SHP77 (cell line): ENCODE measurements at regions not wholly inside any gene's neighbourhood (a gene's known extent, or its start where the extent isn't known, plus 50 kb on each side); places are given as distances from the start of the nearest gene placed in this dataset.

Experiments
- DNase-seq, 2 experiments: peaks; one replicate each; lab custom pipeline; 2025; lab: John Stamatoyannopoulos, UW

GRCh38 chr7:32179567-32179966 is 109.4 kb upstream of the PDE1C start:
- no peak for DNase-seq

- DNase-seq, result no peak
These were observed 108.6 kb upstream of the PDE1C start for GRCh38 chr7:32178677-32179366.

- no peak for DNase-seq
These were observed 107.0 kb upstream of the PDE1C start for GRCh38 chr7:32177232-32177631.

- DNase-seq, result no peak
These were observed 104.9 kb upstream of the PDE1C start for GRCh38 chr7:32175099-32175498.

- DNase-seq, result no peak
These were observed 101.0 kb upstream of the PDE1C start for GRCh38 chr7:32171248-32171647.

GRCh38 chr7:32170838-32171237 is 100.6 kb upstream of the PDE1C start:
- no peak for DNase-seq

- no peak for DNase-seq
These were observed 99.0 kb upstream of the PDE1C start for GRCh38 chr7:32169228-32169627.

- DNase-seq, result no peak
These were observed 97.6 kb upstream of the PDE1C start for GRCh38 chr7:32167815-32168214.

- no peak for DNase-seq
These were observed 97.0 kb upstream of the PDE1C start for GRCh38 chr7:32167256-32167655.

GRCh38 chr7:32164341-32164996 is 94.3 kb upstream of the PDE1C start:
- peak; percentile 61 to 70 for DNase-seq

- no peak for DNase-seq
These were observed 93.7 kb upstream of the PDE1C start for GRCh38 chr7:32163896-32164295.

- no peak for DNase-seq
These were observed 93.1 kb upstream of the PDE1C start for GRCh38 chr7:32163141-32163806.

GRCh38 chr7:32161708-32162107 is 91.5 kb upstream of the PDE1C start:
- DNase-seq, result no peak

GRCh38 chr7:32158751-32159745 is 88.8 kb upstream of the PDE1C start:
- DNase-seq, result no peak

GRCh38 chr7:32158076-32158475 is 87.9 kb upstream of the PDE1C start:
- peak; percentile 48 to 66 for DNase-seq

- no peak for DNase-seq
These were observed 85.5 kb upstream of the PDE1C start for GRCh38 chr7:32155712-32156111.

- DNase-seq, result no peak
These were observed 84.6 kb upstream of the PDE1C start for GRCh38 chr7:32154797-32155196.

GRCh38 chr7:32153006-32153405 is 82.8 kb upstream of the PDE1C start:
- no peak for DNase-seq

- no peak for DNase-seq
These were observed 82.4 kb upstream of the PDE1C start for GRCh38 chr7:32152576-32152975.

- DNase-seq, result no peak
These were observed 80.4 kb upstream of the PDE1C start for GRCh38 chr7:32150589-32150988.

GRCh38 chr7:32150039-32150438 is 79.8 kb upstream of the PDE1C start:
- DNase-seq, result no peak
